Liver (tissue), 8 donors: ENCODE measurements at regions not wholly inside any gene's neighbourhood (a gene's known extent, or its start where the extent isn't known, plus 50 kb on each side); places are given as distances from the start of the nearest gene placed in this dataset.

Experiments
- DNase-seq: peaks from one replicate; pipeline ENCODE4 v3.0.0-alpha.2; 2017; ENCODE audit warnings: low spot score
- H3K27ac ChIP-seq, 2 donors: one replicate each; pipeline ENCODE4 v1.7.0; 2013; ENCODE audit warnings: inconsistent platforms in 2 of 2, low read length in 2 of 2, control low read depth in 1 of 2, low read depth in 1 of 2, mild to moderate bottlenecking in 1 of 2
- H3K27me3 ChIP-seq, 4 donors: one replicate each; pipeline versions ENCODE4 v1.6.1 to v1.7.0; 2013; ENCODE audit warnings: low read length in 3 of 4, inconsistent platforms in 1 of 4, mild to moderate bottlenecking in 1 of 4, moderate library complexity in 1 of 4; ENCODE audit not compliant: control insufficient read depth in 4 of 4, insufficient read depth in 4 of 4
- H3K36me3 ChIP-seq, 4 donors: one replicate each; pipeline versions ENCODE4 v1.6.1 to v1.7.0; 2013; ENCODE audit warnings: low read length in 3 of 4, mild to moderate bottlenecking in 3 of 4, low read depth in 1 of 4, moderate library complexity in 1 of 4; ENCODE audit not compliant: control insufficient read depth in 4 of 4, insufficient read depth in 3 of 4
- H3K4me1 ChIP-seq, 4 donors: one replicate each; pipeline versions ENCODE4 v1.6.1 to v1.7.0; 2013; ENCODE audit warnings: low read length in 3 of 4, mild to moderate bottlenecking in 3 of 4, moderate library complexity in 1 of 4; ENCODE audit not compliant: control insufficient read depth in 4 of 4, insufficient read depth in 4 of 4
- H3K4me3 ChIP-seq, 3 donors: one replicate each; pipeline versions ENCODE4 v1.6.1 to v1.7.0; 2013; ENCODE audit warnings: low read length in 3 of 3, control low read depth in 1 of 3, low read depth in 1 of 3, mild to moderate bottlenecking in 1 of 3
- H3K9ac ChIP-seq, 2 donors: one replicate each; pipeline ENCODE4 v1.7.0; 2013; ENCODE audit warnings: low read length in 2 of 2, mild to moderate bottlenecking in 2 of 2, moderate library complexity in 2 of 2, control low read depth in 1 of 2, low read depth in 1 of 2
- H3K9me3 ChIP-seq, 4 donors: one replicate each; pipeline versions ENCODE4 v1.6.1 to v1.7.0; 2013; ENCODE audit warnings: low read length in 3 of 4; ENCODE audit not compliant: control insufficient read depth in 4 of 4
- ATF3 ChIP-seq: IDR thresholded peaks from 2 replicates; pipeline ENCODE4 v1.6.1; 2016; ENCODE audit warnings: antibody characterized with exemption
- CTCF ChIP-seq: fragments of 150-350 bp; IDR thresholded peaks from 2 replicates; pipeline ENCODE4 v1.5.1; 2017; ENCODE audit warnings: improper control_type of control experiment, low read depth, low read length; ENCODE audit not compliant: missing input control
- MAX ChIP-seq: IDR thresholded peaks from 2 replicates; pipeline ENCODE4 v1.6.1; 2016; ENCODE audit warnings: antibody characterized with exemption
- NR2F2 ChIP-seq: IDR thresholded peaks from 2 replicates; pipeline ENCODE4 v1.6.1; 2016; ENCODE audit warnings: antibody characterized with exemption
- RAD21 ChIP-seq, 2 donors: IDR thresholded peaks; 2 replicates each; pipeline ENCODE4 v1.6.1; 2016; ENCODE audit warnings: antibody characterized with exemption in 2 of 2, mild to moderate bottlenecking in 2 of 2
- REST ChIP-seq: IDR thresholded peaks from 2 replicates; pipeline ENCODE4 v1.6.1; 2016; ENCODE audit warnings: antibody characterized with exemption, mild to moderate bottlenecking
- RXRA ChIP-seq, 2 donors: IDR thresholded peaks; 2 replicates each; pipeline ENCODE4 v1.6.1; 2017 to 2018; ENCODE audit warnings: antibody characterized with exemption in 2 of 2, mild to moderate bottlenecking in 1 of 2
- YY1 ChIP-seq: IDR thresholded peaks from 2 replicates; pipeline ENCODE4 v1.6.1; 2016; ENCODE audit warnings: antibody characterized with exemption, mild to moderate bottlenecking
- ZBTB33 ChIP-seq: IDR thresholded peaks from 2 replicates; pipeline ENCODE4 v1.6.1; 2016; ENCODE audit warnings: antibody characterized with exemption
- WGBS: extraction: QIAGEN DNeasy Blood & Tissue Kit; methylation state at CpG from one replicate; pipeline ENCODE4 v1.1.7; 2013; 5-methylcytosine and 5-hydroxymethylcytosine counted together
- donor health status: healthy.
- donor health status: healthy.
- donor health status: healthy.
- donor health status: healthy.
- donor health status: healthy.

- 96% methylated on average over 2 of the region's 2 CpGs for WGBS
- DNase-seq = no peak
- H3K27me3 ChIP-seq = no peaks in the 10 kb centered on the region
- no peak overlapping the region for H3K4me3 ChIP-seq
- H3K36me3 ChIP-seq = no peaks in the 10 kb centered on the region
- no peak overlapping the region for H3K27ac ChIP-seq
- H3K9ac ChIP-seq = no peak overlapping the region
- TF ChIP-seq MAX = no peak
- no peak for TF ChIP-seq CTCF
- TF ChIP-seq ZBTB33 = no peak
- no peaks in the 10 kb centered on the region for H3K4me1 ChIP-seq
- H3K9me3 ChIP-seq = no peaks in the 10 kb centered on the region
These were observed 358.9 kb downstream of the RPS6KC1 start for GRCh38 chr1:213409971-213410370.

- no peaks in the 10 kb centered on the region for H3K9me3 ChIP-seq
- no peaks in the 10 kb centered on the region for H3K27me3 ChIP-seq
- TF ChIP-seq RAD21 (IDR thresholded peaks at IDR 0.05) = no peak
- TF ChIP-seq ZBTB33 = no peak
- TF ChIP-seq YY1 = no peak
- TF ChIP-seq REST = no peak
- TF ChIP-seq ATF3 = no peak
- no peak for TF ChIP-seq RXRA (IDR thresholded peaks at IDR 0.05)
- no peak for TF ChIP-seq MAX
- no peak for TF ChIP-seq NR2F2
- no peak overlapping the region for H3K4me3 ChIP-seq
- WGBS = 93% methylated on average over 1 of the region's 1 CpG
- no peak for DNase-seq
- no peaks in the 10 kb centered on the region for H3K36me3 ChIP-seq
- H3K4me1 ChIP-seq = no peaks in the 10 kb centered on the region
- H3K9ac ChIP-seq = no peak overlapping the region
- no peak overlapping the region for H3K27ac ChIP-seq
These were observed 363.3 kb downstream of the RPS6KC1 start for GRCh38 chr1:213414346-213414745.
